ENCODE measurements at regions not wholly inside any gene's neighbourhood (a gene's known extent, or its start where the extent isn't known, plus 50 kb on each side); places are given as distances from the start of the nearest gene placed in this dataset.

DNA sequence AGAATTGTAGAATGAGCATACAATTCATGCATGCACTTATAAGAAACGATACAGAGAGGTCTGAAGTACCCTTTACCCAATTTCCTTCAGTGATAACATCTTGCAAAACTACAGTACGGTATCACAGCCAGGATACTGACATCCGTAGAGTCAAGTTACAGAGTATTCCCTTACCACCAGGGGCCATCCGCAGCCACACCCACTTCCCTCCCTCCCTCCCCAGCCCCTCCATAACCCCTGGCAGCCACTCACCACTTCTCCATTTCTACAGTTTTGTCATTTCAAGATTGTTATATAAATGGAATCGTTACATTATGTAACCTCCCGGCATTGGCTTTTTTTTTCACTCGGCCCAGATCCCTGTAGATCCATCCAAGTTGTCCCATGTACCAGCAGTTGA, 113.6 kb upstream of the RET start:
- H3K36me3 ChIP-seq, result no peaks in the 10 kb centered on the region
- DNase-seq, result peak; percentile 44
- H3K27me3 ChIP-seq (ENCODE audit: low read depth), result no peaks in the 10 kb centered on the region
- ATAC-seq, result peak in 1 of 2 donors; percentile 35
- no peak overlapping the region for H3K4me3 ChIP-seq
- no peak overlapping the region for H3K27ac ChIP-seq
- no peak for TF ChIP-seq CTCF (IDR thresholded peaks at IDR 0.05)
- no peaks in the 10 kb centered on the region for H3K9me3 ChIP-seq
- intact Hi-C loops (cut with DNase I), result no loop called here
- no peaks in the 10 kb centered on the region for H3K4me1 ChIP-seq

DNA sequence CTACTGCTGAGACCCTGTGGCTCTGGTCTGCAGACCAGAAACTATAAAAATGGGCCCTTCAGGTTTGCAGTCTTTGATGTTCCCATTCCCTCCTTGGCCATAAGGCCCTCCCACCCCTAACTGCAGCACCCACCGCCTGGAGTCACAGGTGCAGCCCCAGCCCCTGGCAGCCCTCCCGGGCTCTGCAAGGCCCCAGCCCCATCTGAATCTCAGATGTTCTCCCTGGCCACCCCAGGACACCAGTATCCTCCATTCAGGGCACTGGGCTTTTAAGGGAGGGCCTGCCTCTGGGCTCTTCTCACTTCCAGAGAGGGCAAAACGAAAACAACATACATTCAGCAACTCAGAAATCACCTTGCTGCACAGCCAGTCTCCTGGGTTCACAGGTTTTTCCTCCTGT, 107.7 kb upstream of the RET start:
- Histone ChIP-seq H3K27ac (no peak overlapping the region), H3K36me3 (no peaks in the 10 kb centered on the region), H3K4me1 (no peaks in the 10 kb centered on the region), H3K27me3 (ENCODE audit: low read depth) (peaks cover 5% of the 10 kb centered on the region), H3K9me3 (no peaks in the 10 kb centered on the region), H3K4me3 (no peak overlapping the region)
- DNase-seq (no peak), ATAC-seq (no peak)
- no peak for TF ChIP-seq CTCF (IDR thresholded peaks at IDR 0.05)
- intact Hi-C loops (cut with DNase I), result no loop called here

DNA sequence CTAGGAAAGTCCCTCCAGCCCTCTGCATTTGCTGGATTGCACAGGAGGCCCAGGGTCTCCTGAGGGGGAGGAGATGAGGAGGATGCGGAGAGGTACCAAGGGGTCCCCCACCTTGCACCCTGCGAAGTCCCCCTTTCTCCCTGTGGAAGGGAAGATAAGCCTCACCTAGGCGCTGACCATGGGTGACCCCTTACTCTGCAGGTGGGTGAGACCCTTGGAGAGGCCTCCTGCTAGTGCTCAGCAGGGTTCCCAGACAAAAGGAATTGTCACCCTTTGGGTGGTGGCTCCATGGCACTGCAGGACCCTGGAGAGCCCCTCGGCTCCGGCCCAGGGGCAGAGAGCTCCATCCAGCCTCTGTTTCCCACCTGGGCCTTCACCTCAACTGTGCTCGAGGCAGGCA, 107.0 kb upstream of the RET start:
- no peak for TF ChIP-seq CTCF (IDR thresholded peaks at IDR 0.05)
- H3K27ac ChIP-seq, result no peak overlapping the region
- no peak overlapping the region for H3K4me3 ChIP-seq
- H3K36me3 ChIP-seq, result no peaks in the 10 kb centered on the region
- ATAC-seq, result no peak
- H3K4me1 ChIP-seq, result no peaks in the 10 kb centered on the region
- H3K27me3 ChIP-seq (ENCODE audit: low read depth), result peaks cover 5% of the 10 kb centered on the region
- DNase-seq, result no peak
- no peaks in the 10 kb centered on the region for H3K9me3 ChIP-seq
- intact Hi-C loops (cut with DNase I), result no loop called here

- DNase-seq, result peak; percentile 37
- Histone ChIP-seq H3K9me3 (no peaks in the 10 kb centered on the region), H3K27me3 (ENCODE audit: low read depth) (peaks cover 5% of the 10 kb centered on the region), H3K27ac (no peak overlapping the region), H3K36me3 (no peaks in the 10 kb centered on the region), H3K4me3 (no peak overlapping the region), H3K4me1 (no peaks in the 10 kb centered on the region)
- TF ChIP-seq CTCF (IDR thresholded peaks at IDR 0.05), result no peak
- no peak for ATAC-seq
- intact Hi-C loops (cut with DNase I), result no loop called here
Observed at GRCh38 chr10:42970451-42971250, 106.2 kb upstream of the RET start.

DNA sequence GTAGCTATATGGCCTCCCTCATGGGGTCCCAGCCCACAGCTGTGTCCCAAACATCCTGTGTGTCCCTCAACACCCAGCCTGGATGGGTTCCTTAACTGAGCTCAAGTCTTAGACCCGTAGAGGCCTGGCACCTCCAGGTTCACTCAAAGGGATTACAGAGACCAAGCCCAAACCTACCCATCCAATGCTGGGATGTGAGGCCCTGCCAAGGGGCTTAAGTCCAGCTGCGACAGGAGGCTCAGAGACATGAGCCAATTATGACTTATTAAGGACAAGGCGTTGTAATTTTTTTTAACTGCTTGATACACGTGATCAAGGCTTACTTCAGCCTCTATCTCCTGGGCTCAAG, 105.6 kb upstream of the RET start:
- Histone ChIP-seq H3K36me3 (no peaks in the 10 kb centered on the region), H3K4me3 (no peak overlapping the region), H3K27ac (no peak overlapping the region), H3K27me3 (ENCODE audit: low read depth) (peaks cover 5% of the 10 kb centered on the region), H3K9me3 (no peaks in the 10 kb centered on the region), H3K4me1 (no peaks in the 10 kb centered on the region)
- no peak for TF ChIP-seq CTCF (IDR thresholded peaks at IDR 0.05)
- DNase-seq (no peak), ATAC-seq (no peak)
- intact Hi-C loops (cut with DNase I), result no loop called here

Measured in lower lobe of right lung (tissue), 2 donors.